ENCODE measurements at regions not wholly inside any gene's neighbourhood (a gene's known extent, or its start where the extent isn't known, plus 50 kb on each side); places are given as distances from the start of the nearest gene placed in this dataset.

GRCh38 chr5:109953761-109954160 lies 264.0 kb downstream of the MAN2A1 start:
- Histone ChIP-seq H3K4me3 (IDR thresholded peaks at IDR 0.05; ENCODE audit: insufficient read depth, low read depth, low read length) (no peak overlapping the region), H3K79me2 (ENCODE audit: insufficient read depth, low read depth) (no peaks in the 10 kb centered on the region), H3K4me2 (no peak overlapping the region), H3K36me3 (ENCODE audit: insufficient read depth) (no peaks in the 10 kb centered on the region), H3K4me1 (ENCODE audit: low read depth, poor library complexity, severe bottlenecking) (peaks cover 37% of the 10 kb centered on the region), H3K27ac (no peak overlapping the region), H3K27me3 (ENCODE audit: insufficient read depth, low read depth) (no peaks in the 10 kb centered on the region), H2AFZ (ENCODE audit: low read depth) (no peak overlapping the region), H4K20me1 (ENCODE audit: insufficient read depth) (no peaks in the 10 kb centered on the region), H3K9ac (no peak overlapping the region)
- TF ChIP-seq CTCF (conservative IDR thresholded peaks at IDR 0.05; ENCODE audit: low read depth, low read length), result no peak

- Histone ChIP-seq H3K27ac (no peak overlapping the region), H3K4me3 (IDR thresholded peaks at IDR 0.05; ENCODE audit: insufficient read depth, low read depth, low read length) (no peak overlapping the region), H3K4me2 (no peak overlapping the region), H3K36me3 (ENCODE audit: insufficient read depth) (no peaks in the 10 kb centered on the region), H3K27me3 (ENCODE audit: insufficient read depth, low read depth) (no peaks in the 10 kb centered on the region), H3K9ac (no peak overlapping the region), H2AFZ (ENCODE audit: low read depth) (no peak overlapping the region), H4K20me1 (ENCODE audit: insufficient read depth) (no peaks in the 10 kb centered on the region), H3K79me2 (ENCODE audit: insufficient read depth, low read depth) (no peaks in the 10 kb centered on the region), H3K4me1 (ENCODE audit: low read depth, poor library complexity, severe bottlenecking) (peaks cover 9% of the 10 kb centered on the region)
- no peak for TF ChIP-seq CTCF (conservative IDR thresholded peaks at IDR 0.05; ENCODE audit: low read depth, low read length)
These were observed 267.2 kb downstream of the MAN2A1 start for GRCh38 chr5:109956884-109957283.

GRCh38 chr5:109958082-109958481 lies 268.4 kb downstream of the MAN2A1 start:
- no peaks in the 10 kb centered on the region for H3K79me2 ChIP-seq (ENCODE audit: insufficient read depth, low read depth)
- H4K20me1 ChIP-seq (ENCODE audit: insufficient read depth), result no peaks in the 10 kb centered on the region
- H3K27ac ChIP-seq, result no peak overlapping the region
- H3K4me1 ChIP-seq (ENCODE audit: low read depth, poor library complexity, severe bottlenecking), result peaks cover 20% of the 10 kb centered on the region
- H3K36me3 ChIP-seq (ENCODE audit: insufficient read depth), result no peaks in the 10 kb centered on the region
- H2AFZ ChIP-seq (ENCODE audit: low read depth), result no peak overlapping the region
- no peak overlapping the region for H3K9ac ChIP-seq
- no peaks in the 10 kb centered on the region for H3K27me3 ChIP-seq (ENCODE audit: insufficient read depth, low read depth)
- H3K4me2 ChIP-seq, result no peak overlapping the region
- H3K4me3 ChIP-seq (IDR thresholded peaks at IDR 0.05; ENCODE audit: insufficient read depth, low read depth, low read length), result no peak overlapping the region
- no peak for TF ChIP-seq CTCF (conservative IDR thresholded peaks at IDR 0.05; ENCODE audit: low read depth, low read length)

- H3K4me2 ChIP-seq, result no peak overlapping the region
- no peaks in the 10 kb centered on the region for H4K20me1 ChIP-seq (ENCODE audit: insufficient read depth)
- H2AFZ ChIP-seq (ENCODE audit: low read depth), result no peak overlapping the region
- H3K4me1 ChIP-seq (ENCODE audit: low read depth, poor library complexity, severe bottlenecking), result peaks cover 23% of the 10 kb centered on the region
- no peak for TF ChIP-seq CTCF (conservative IDR thresholded peaks at IDR 0.05; ENCODE audit: low read depth, low read length)
- H3K27me3 ChIP-seq (ENCODE audit: insufficient read depth, low read depth), result no peaks in the 10 kb centered on the region
- no peaks in the 10 kb centered on the region for H3K79me2 ChIP-seq (ENCODE audit: insufficient read depth, low read depth)
- H3K9ac ChIP-seq, result no peak overlapping the region
- H3K36me3 ChIP-seq (ENCODE audit: insufficient read depth), result no peaks in the 10 kb centered on the region
- no peak overlapping the region for H3K27ac ChIP-seq
- no peak overlapping the region for H3K4me3 ChIP-seq (IDR thresholded peaks at IDR 0.05; ENCODE audit: insufficient read depth, low read depth, low read length)
These were observed 269.9 kb downstream of the MAN2A1 start for GRCh38 chr5:109959652-109960051.

Data from KMS-11 (cell line).